GM04503 (cell line): ENCODE measurements at regions not wholly inside any gene's neighbourhood (a gene's known extent, or its start where the extent isn't known, plus 50 kb on each side); places are given as distances from the start of the nearest gene placed in this dataset.

Experiments
- DNase-seq: peaks from one replicate; pipeline ENCODE4 v3.0.0-alpha.2; 2012; ENCODE audit warnings: low read depth

DNA sequence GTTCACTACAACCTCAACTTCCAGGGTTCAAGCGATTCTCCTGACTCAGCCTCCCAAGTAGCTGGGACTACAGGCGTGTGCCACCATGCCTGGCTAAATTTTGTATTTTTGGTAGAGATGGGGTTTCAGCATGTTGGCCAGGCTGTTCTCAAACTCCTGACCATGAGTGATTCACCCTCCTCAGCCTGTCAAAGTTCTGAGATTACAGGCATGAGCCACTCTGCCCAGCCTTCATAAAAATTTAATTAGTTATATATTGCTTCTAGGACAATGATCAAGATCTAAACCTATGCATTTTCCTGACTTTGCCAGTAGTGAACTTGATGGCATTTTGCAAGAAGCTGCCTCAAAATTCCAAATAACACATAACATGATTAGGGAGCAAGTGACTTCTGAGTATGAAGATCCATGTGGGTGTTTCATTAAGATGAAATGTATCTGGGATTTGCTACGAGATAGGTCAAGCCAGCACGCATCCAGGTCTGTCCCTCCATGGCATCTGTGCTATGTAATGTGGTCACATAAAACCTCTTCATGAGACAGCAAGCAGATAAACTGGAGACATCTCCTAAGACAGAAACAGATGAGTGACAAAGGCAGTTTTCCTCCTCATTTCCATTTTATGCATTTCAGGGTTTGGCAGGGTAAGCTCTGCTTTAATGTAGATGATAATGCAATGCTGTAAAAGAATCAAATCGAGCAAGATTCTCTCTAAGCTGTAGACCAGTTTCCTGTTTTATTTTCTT is 319.4 kb upstream of the ATP2B1 start:
- no peak for DNase-seq

GRCh38 chr12:90027041-90027440 is 318.4 kb upstream of the ATP2B1 start:
- DNase-seq, result no peak

- no peak for DNase-seq
These were observed 317.9 kb upstream of the ATP2B1 start for GRCh38 chr12:90026516-90026915.

DNA sequence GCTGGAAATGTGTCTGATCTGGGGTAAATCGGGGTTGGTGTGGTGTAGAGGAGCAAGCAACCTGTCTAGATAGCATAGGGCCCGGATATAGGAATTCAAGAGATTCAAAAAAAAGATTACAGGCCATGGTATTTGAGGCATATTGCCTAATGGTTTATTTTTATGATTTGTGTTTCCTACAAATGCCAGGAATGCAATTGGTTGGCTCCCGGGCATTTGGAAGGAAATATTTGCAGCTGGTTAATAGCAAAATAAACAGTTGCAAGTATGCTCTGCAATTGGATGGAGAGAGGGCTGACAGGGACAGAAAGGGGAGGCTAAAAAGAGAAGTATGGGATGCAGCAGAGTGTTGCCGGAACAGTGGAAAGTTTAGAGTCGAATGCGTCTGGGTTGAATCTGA is 315.6 kb upstream of the ATP2B1 start:
- DNase-seq, result peak; percentile 69

GRCh38 chr12:90023207-90023900 is 314.7 kb upstream of the ATP2B1 start:
- no peak for DNase-seq

DNA sequence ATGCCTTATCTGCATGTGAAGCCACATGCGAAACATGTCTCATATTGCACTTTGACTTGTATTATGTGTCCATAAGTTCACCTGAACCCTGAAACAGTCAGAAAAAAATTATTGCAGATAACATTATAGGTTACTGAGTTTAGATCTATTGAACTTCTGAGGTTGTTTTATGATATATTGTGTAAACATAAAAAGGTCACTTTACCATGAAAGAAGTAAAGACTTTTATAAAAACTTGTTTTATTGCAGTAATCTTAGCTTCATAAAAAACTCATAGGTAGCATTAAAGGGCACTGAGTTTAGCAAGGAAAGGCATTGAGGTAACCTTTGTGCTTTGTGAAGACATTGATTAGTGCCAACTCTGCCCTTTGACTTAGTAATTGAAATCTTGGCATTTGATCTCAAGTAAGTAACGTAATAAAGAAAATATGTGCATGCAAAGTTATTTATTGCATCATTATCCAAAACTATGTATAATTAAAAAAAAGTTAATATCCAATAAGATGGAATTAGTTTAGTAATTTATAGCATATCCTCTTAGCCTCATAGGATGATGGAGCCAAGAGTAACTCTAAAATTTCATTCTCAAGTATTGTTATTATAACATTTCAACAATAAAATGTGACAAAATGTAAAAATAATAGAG is 313.3 kb upstream of the ATP2B1 start:
- DNase-seq, result no peak

DNA sequence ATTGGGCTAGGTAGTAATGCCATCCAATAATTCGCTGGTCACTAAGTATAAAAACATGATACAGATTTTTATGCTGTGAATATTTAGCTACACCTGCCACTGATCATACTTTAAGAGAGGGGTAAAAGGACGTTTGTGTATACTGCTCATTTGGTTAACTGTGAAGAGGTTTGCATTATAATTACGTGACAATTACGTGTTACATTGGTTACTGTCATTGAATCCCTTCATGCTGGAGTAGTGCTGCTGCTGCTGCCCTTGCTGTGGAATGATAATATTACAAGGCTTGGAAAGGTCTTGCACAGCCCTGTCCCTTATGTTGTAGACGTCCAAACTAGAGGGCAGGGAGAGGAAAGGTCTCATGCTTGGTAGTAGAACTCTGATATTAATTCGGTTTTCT is 312.2 kb upstream of the ATP2B1 start:
- no peak for DNase-seq

- no peak for DNase-seq
These were observed 311.8 kb upstream of the ATP2B1 start for GRCh38 chr12:90020436-90020835.

GRCh38 chr12:90020014-90020413 is 311.4 kb upstream of the ATP2B1 start:
- no peak for DNase-seq

GRCh38 chr12:90017316-90017715 is 308.7 kb upstream of the ATP2B1 start:
- DNase-seq, result no peak

GRCh38 chr12:90015228-90015627 is 306.6 kb upstream of the ATP2B1 start:
- DNase-seq, result no peak

DNA sequence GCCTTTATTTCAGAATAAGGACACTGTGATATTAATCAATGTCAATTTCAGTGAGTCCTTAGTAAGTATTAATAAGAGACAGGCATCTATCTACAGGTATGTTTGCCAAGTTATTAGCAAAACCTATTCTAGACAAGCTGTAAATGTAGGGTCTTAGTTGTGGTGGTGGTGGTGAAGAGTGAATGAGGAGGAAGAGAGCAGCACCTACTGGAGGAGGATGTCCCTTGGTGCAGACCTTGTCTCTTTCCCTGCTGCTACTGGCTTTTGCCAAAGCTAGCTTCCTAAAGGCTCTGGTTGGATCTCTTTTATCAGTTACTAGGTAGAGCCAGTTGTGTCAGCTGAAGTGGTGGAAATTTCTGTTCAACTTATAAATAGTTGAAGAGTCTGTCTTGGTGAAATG is 304.8 kb upstream of the ATP2B1 start:
- DNase-seq, result no peak

- no peak for DNase-seq
These were observed 301.5 kb upstream of the ATP2B1 start for GRCh38 chr12:90010089-90010488.

GRCh38 chr12:90008277-90008676 is 299.6 kb upstream of the ATP2B1 start:
- DNase-seq, result no peak

GRCh38 chr12:90004319-90005074 is 295.9 kb upstream of the ATP2B1 start:
- no peak for DNase-seq

DNA sequence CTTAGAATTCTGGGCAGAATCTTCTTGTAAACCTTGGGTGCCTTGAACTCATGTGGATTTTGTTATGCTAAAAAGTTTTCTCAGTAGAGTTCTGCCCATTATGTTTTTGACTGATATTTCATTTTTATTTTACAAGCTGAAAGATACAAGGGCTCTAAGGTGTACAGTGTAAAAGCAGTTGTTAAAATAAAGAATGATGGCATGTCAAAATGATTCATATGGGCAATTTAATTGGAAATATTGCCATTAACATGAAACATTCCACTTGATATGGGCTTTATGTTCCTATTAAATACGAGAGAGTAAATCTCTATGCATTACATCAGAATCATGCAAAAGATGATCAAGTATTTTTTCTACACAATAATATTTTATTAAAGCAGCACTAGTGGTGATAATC is 295.1 kb upstream of the ATP2B1 start:
- DNase-seq, result no peak

DNA sequence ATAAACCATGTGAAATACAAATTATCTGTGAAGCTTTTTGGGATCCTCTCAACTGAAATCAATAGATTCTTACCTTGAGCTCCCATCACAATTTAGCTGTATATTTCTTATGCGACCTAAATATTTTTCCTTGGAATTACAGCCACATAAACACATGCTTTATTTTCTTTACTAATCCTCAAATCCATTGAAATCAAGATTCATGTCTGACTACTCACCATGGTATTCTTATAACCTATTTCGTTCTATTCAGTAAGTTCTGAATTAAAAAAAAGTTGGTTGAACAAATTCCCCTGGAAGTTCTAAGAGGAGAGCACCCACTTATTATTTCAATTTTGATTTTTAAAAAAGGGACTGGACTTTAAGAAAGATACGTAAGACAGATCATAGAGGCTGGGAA is 292.1 kb upstream of the ATP2B1 start:
- no peak for DNase-seq

DNA sequence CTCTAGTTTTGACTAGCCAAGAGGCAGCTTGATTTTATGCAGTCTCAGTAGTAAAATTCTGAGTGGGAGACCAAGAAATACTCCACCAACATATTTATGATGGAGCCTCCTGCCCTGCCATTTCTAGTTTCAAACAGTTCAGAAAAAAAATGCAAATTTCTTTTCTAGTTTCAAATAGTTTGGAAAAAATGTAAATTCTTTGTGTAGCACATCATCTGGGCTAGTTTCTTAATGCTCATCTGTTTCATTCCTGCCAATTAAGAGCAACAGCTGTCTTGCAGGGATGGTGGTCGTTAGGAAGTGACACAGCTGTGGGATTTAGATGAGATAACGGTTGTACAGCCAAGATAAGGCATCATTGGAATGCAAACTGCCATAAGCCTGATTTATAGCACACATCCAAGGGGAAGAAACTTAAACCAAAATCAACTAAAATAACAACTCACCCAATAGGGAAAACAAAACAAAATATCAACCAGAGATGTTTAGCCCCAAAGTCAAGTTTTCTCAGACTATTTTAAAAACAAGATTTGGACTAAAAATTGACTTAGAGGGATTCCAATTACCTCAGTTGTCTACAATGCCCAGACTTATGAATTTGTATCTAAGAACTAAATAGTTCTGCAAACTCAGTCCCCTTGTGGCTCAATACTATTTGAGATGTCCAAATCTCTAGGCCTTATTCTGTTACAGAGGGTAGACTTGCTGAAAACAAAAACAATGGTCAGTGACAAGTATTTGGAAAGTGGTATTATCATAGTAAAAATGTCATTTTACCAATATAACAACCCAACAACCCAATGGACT is 291.3 kb upstream of the ATP2B1 start:
- DNase-seq, result no peak

GRCh38 chr12:89995870-89996269 is 287.2 kb upstream of the ATP2B1 start:
- DNase-seq, result no peak

DNA sequence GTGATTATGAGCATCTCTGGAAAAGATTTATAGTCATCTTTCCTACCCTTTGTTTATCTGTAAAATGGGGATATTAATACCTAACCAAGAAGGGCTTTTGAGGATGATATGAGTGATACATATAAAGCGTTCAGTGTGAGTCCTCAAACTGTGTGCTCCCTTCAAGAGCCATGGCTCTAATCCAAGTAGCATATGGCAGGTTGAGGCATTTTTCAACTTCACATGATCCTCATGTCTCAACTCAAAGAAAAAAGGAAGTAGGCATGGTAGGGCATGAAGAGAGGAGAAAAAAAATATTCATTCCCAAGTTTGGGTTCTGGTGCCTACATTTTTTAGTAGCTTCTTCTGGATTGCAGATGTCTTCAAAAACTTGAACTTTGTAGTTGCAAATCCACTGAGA is 286.3 kb upstream of the ATP2B1 start:
- DNase-seq, result no peak

- DNase-seq, result no peak
These were observed 285.0 kb upstream of the ATP2B1 start for GRCh38 chr12:89993632-89994031.
